IMR-90 (cell line): ENCODE measurements at regions not wholly inside any gene's neighbourhood (a gene's known extent, or its start where the extent isn't known, plus 50 kb on each side); places are given as distances from the start of the nearest gene placed in this dataset.

Source experiments
- ATAC-seq: fragments of 200-7000 bp; cut with Tn5 transposase; 2 replicates; pipeline ENCODE4 v1.9.1; 2020; ENCODE audit warnings: low read depth, mild to moderate bottlenecking, moderate library complexity
- BruUV-seq: library from RNA; stranded (reverse); fragments of 400-500 nt; replicated peaks from 2 replicates; lab custom pipeline; 2021; lab: Mats Ljungman, UMichigan
- CTCF ChIA-PET: fragments of 300-600 bp; formaldehyde crosslinking; extraction: SDS; loops from one replicate; lab custom pipeline; 2021; ENCODE audit warnings: antibody characterized with exemption; lab: Yijun Ruan, JAX
- POLR2A ChIA-PET: fragments of 300-600 bp; sonication (Branson Sonifier 250); formaldehyde crosslinking; loops from one replicate; lab custom pipeline; 2022; ENCODE audit warnings: antibody characterized with exemption; ENCODE audit not compliant: unreplicated experiment; lab: Charles Lee
- DNase-seq: peaks from one replicate; pipeline ENCODE4 v3.0.0; 2013
- H2AFZ ChIP-seq: replicated peaks from 2 replicates; pipeline ENCODE3; 2013; ENCODE audit warnings: low read length, mild to moderate bottlenecking; ENCODE audit not compliant: poor library complexity
- H2AK5ac ChIP-seq: 2 replicates; pipeline ENCODE4 v1.6.1; 2013; ENCODE audit warnings: low read depth, low read length, inconsistent platforms
- H2AK9ac ChIP-seq: replicated peaks from 2 replicates; pipeline ENCODE3; 2013; ENCODE audit warnings: mild to moderate bottlenecking, low read depth, low read length, moderate library complexity; ENCODE audit not compliant: poor library complexity
- H2BK120ac ChIP-seq: 2 replicates; pipeline ENCODE4 v1.6.1; 2013; ENCODE audit warnings: low read depth, low read length, inconsistent platforms
- H2BK15ac ChIP-seq: 3 replicates; pipeline ENCODE4 v1.6.1; 2013; ENCODE audit warnings: low read depth, low read length, inconsistent platforms
- H2BK20ac ChIP-seq: 2 replicates; pipeline ENCODE4 v1.6.1; 2013; ENCODE audit warnings: low read depth, mild to moderate bottlenecking, inconsistent platforms, low read length, moderate library complexity
- H2BK5ac ChIP-seq: 2 replicates; pipeline ENCODE4 v1.6.1; 2013; ENCODE audit warnings: mild to moderate bottlenecking, low read depth, low read length, inconsistent platforms; ENCODE audit not compliant: poor library complexity, severe bottlenecking
- H3K14ac ChIP-seq: replicated peaks from 2 replicates; pipeline ENCODE4 v1.6.1; 2013; ENCODE audit warnings: low read depth, low read length, inconsistent platforms
- H3K18ac ChIP-seq: 2 replicates; pipeline ENCODE4 v1.6.1; 2013; ENCODE audit warnings: low read depth, low read length, control low read depth
- H3K23ac ChIP-seq: 2 replicates; pipeline ENCODE4 v1.6.1; 2013; ENCODE audit warnings: low read depth, low read length, inconsistent platforms
- H3K27ac ChIP-seq: 2 replicates; pipeline ENCODE4 v1.5.1; 2013; ENCODE audit warnings: mild to moderate bottlenecking, control low read depth, low read length; ENCODE audit not compliant: insufficient read depth
- H3K27me3 ChIP-seq: 2 replicates; pipeline ENCODE4 v1.6.1; 2013; ENCODE audit warnings: low read length; ENCODE audit not compliant: control insufficient read depth, insufficient read depth
- H3K36me3 ChIP-seq: 2 replicates; pipeline ENCODE4 v1.6.1; 2013; ENCODE audit warnings: low read length, mixed read lengths; ENCODE audit not compliant: control insufficient read depth, insufficient read depth
- H3K4ac ChIP-seq: 2 replicates; pipeline ENCODE4 v1.6.1; 2013; ENCODE audit warnings: low read depth, low read length, inconsistent platforms
- H3K4me1 ChIP-seq: 2 replicates; pipeline ENCODE4 v1.6.1; 2013; ENCODE audit warnings: low read length, mixed read lengths; ENCODE audit not compliant: control insufficient read depth, insufficient read depth
- H3K4me2 ChIP-seq: 2 replicates; pipeline ENCODE4 v1.6.1; 2013; ENCODE audit warnings: low read depth, mild to moderate bottlenecking, control low read depth, low read length, moderate library complexity
- H3K4me3 ChIP-seq: 2 replicates; pipeline ENCODE4 v1.5.1; 2013; ENCODE audit warnings: low read depth, mild to moderate bottlenecking, control low read depth, low read length, moderate library complexity; ENCODE audit not compliant: insufficient read depth
- H3K56ac ChIP-seq: 2 replicates; pipeline ENCODE4 v1.6.1; 2013; ENCODE audit warnings: low read length, inconsistent platforms; ENCODE audit not compliant: insufficient read depth; ENCODE audit errors: extremely low read depth
- H3K79me1 ChIP-seq, 2 experiments: 2 replicates each; pipeline ENCODE4 v1.6.1; 2013; ENCODE audit warnings: low read length in 2 of 2, inconsistent platforms in 1 of 2, low read depth in 1 of 2
- H3K9ac ChIP-seq: 2 replicates; pipeline ENCODE4 v1.6.1; 2013; ENCODE audit warnings: low read depth, low read length, control low read depth
- H3K9me1 ChIP-seq: 2 replicates; pipeline ENCODE4 v1.6.1; 2013; ENCODE audit warnings: low read length, inconsistent platforms; ENCODE audit not compliant: insufficient read depth
- H3K9me3 ChIP-seq: 2 replicates; pipeline ENCODE4 v1.6.1; 2013; ENCODE audit warnings: low read length; ENCODE audit not compliant: control insufficient read depth, insufficient read depth
- H4K20me1 ChIP-seq: 2 replicates; pipeline ENCODE4 v1.6.1; 2013; ENCODE audit warnings: low read length, inconsistent platforms; ENCODE audit not compliant: insufficient read depth
- H4K5ac ChIP-seq: 2 replicates; pipeline ENCODE4 v1.6.1; 2013; ENCODE audit warnings: mild to moderate bottlenecking, low read depth, low read length, control low read depth
- H4K8ac ChIP-seq, 2 experiments: 2 replicates each; pipeline ENCODE4 v1.6.1; 2013; ENCODE audit warnings: low read depth in 2 of 2, low read length in 2 of 2, control low read depth in 1 of 2, inconsistent platforms in 1 of 2
- H4K91ac ChIP-seq: 2 replicates; pipeline ENCODE4 v1.6.1; 2013; ENCODE audit warnings: low read depth, low read length, inconsistent platforms; ENCODE audit not compliant: insufficient read depth
- BHLHE40 ChIP-seq: fragments of 150-350 bp; IDR thresholded peaks from 2 replicates; pipeline ENCODE4 v1.6.1; 2016; ENCODE audit warnings: mild to moderate bottlenecking, low read depth, low read length
- CEBPB ChIP-seq: IDR thresholded peaks from 2 replicates; pipeline ENCODE4 v1.6.1; 2012; ENCODE audit warnings: low read depth, low read length, improper control_type of control experiment
- CHD1 ChIP-seq: IDR thresholded peaks from 2 replicates; pipeline ENCODE4 v1.6.1; 2012; ENCODE audit warnings: low read depth, low read length, improper control_type of control experiment
- CTCF ChIP-seq: conservative IDR thresholded peaks from 2 replicates; pipeline ENCODE4 v1.5.1; 2012; ENCODE audit warnings: mild to moderate bottlenecking, low read depth, low read length, improper control_type of control experiment
- ELK1 ChIP-seq: fragments of 150-350 bp; IDR thresholded peaks from 2 replicates; pipeline ENCODE4 v1.6.1; 2016; ENCODE audit warnings: low read depth, mild to moderate bottlenecking, low read length, moderate library complexity, borderline replicate concordance
- FOS ChIP-seq: fragments of 150-350 bp; IDR thresholded peaks from 2 replicates; pipeline ENCODE4 v1.6.1; 2016; ENCODE audit warnings: low read depth, low read length
- MAFK ChIP-seq: IDR thresholded peaks from 2 replicates; pipeline ENCODE4 v1.6.1; 2012; ENCODE audit warnings: low read depth, low read length, improper control_type of control experiment
- MAZ ChIP-seq: IDR thresholded peaks from 2 replicates; pipeline ENCODE4 v1.6.1; 2012; ENCODE audit warnings: low read depth, mild to moderate bottlenecking, low read length, improper control_type of control experiment, moderate library complexity, borderline replicate concordance
- MXI1 ChIP-seq: IDR thresholded peaks from 2 replicates; pipeline ENCODE4 v1.6.1; 2012; ENCODE audit warnings: low read depth, mild to moderate bottlenecking, low read length, moderate library complexity, borderline replicate concordance
- NFE2L2 ChIP-seq: fragments of 150-350 bp; IDR thresholded peaks from 2 replicates; pipeline ENCODE4 v1.6.1; 2016; ENCODE audit warnings: low read depth, mild to moderate bottlenecking, low read length
- POLR2A ChIP-seq: IDR thresholded peaks from 2 replicates; pipeline ENCODE4 v1.6.1; 2012; ENCODE audit warnings: mild to moderate bottlenecking, low read depth, low read length
- RAD21 ChIP-seq: IDR thresholded peaks from 2 replicates; pipeline ENCODE4 v1.6.1; 2012; ENCODE audit warnings: low read length, improper control_type of control experiment
- RCOR1 ChIP-seq: IDR thresholded peaks from 2 replicates; pipeline ENCODE4 v1.6.1; 2012; ENCODE audit warnings: mild to moderate bottlenecking, low read length, improper control_type of control experiment; ENCODE audit not compliant: insufficient replicate concordance
- RFX5 ChIP-seq: IDR thresholded peaks from 2 replicates; pipeline ENCODE4 v1.8.0; 2012; ENCODE audit warnings: low read depth, mild to moderate bottlenecking, low read length, moderate library complexity
- SMC3 ChIP-seq: fragments of 150-350 bp; IDR thresholded peaks from 2 replicates; pipeline ENCODE4 v1.6.1; 2016; ENCODE audit warnings: low read depth, mild to moderate bottlenecking, antibody characterized with exemption, low read length, moderate library complexity
- USF2 ChIP-seq: fragments of 150-350 bp; IDR thresholded peaks from 2 replicates; pipeline ENCODE4 v1.6.1; 2017; ENCODE audit warnings: mild to moderate bottlenecking, antibody characterized with exemption, low read length, low read depth
- WGBS, 2 experiments: methylation state at CpG; one replicate each; pipeline versions ENCODE4 v1.1.5 to v1.1.7; 2013; ENCODE audit warnings: missing lambda C conversion rate in 2 of 2; ENCODE audit not compliant: insufficient read length in 1 of 2; ENCODE audit errors: extremely low coverage in 2 of 2; 5-methylcytosine and 5-hydroxymethylcytosine counted together
- dilution Hi-C: fragments of 300-500 bp; cut with HindIII; formaldehyde crosslinking; loops from one replicate; pipeline ENCODE4 v1.14.3; 2018; ENCODE audit warnings: low sequenced_read_pairs; ENCODE audit not compliant: unreplicated experiment
- in situ Hi-C: fragments of 300-500 bp; cut with MboI; formaldehyde crosslinking; loops from 3 replicates; pipeline ENCODE4 v1.14.3; 2019; ENCODE audit warnings: low sequenced_read_pairs, inconsistent platforms, mixed read lengths
- intact Hi-C: fragments of 100-400 bp; cut with micrococcal nuclease; formaldehyde crosslinking; loops from 2 replicates; pipeline ENCODE4 v1.10.0; 2022

GRCh38 chr13:24103782-24104372 lies 56.6 kb upstream of the SPATA13 start:
- H3K18ac ChIP-seq = no peak overlapping the region
- H3K9me1 ChIP-seq = no peaks in the 10 kb centered on the region
- no peaks in the 10 kb centered on the region for H3K79me1 ChIP-seq
- H2BK5ac ChIP-seq = no peak overlapping the region
- POLR2A ChIA-PET = no interaction called here
- H3K9ac ChIP-seq = no peak overlapping the region
- no peak for TF ChIP-seq FOS
- no peak for TF ChIP-seq USF2
- no peak for TF ChIP-seq RAD21
- TF ChIP-seq BHLHE40 = no peak
- TF ChIP-seq MAZ = no peak
- no peak for TF ChIP-seq ELK1
- no peak for TF ChIP-seq CHD1
- no peak for TF ChIP-seq RFX5
- no peak for TF ChIP-seq NFE2L2
- TF ChIP-seq MXI1 = no peak
- no peak for TF ChIP-seq POLR2A
- TF ChIP-seq CTCF = no peak
- no peak for TF ChIP-seq CEBPB
- TF ChIP-seq SMC3 = no peak
- TF ChIP-seq RCOR1 = no peak
- no peak for TF ChIP-seq MAFK
- no peak overlapping the region for H4K91ac ChIP-seq
- H3K4me2 ChIP-seq = no peak overlapping the region
- no peak overlapping the region for H4K8ac ChIP-seq
- no TSS peak for BruUV-seq
- DNase-seq = peak; percentile 6
- in situ Hi-C loops (no loop called here), dilution Hi-C loops (no loop called here), intact Hi-C loops (no loop called here)
- H3K9me3 ChIP-seq = no peaks in the 10 kb centered on the region
- WGBS, 2 experiments = no CpG with 5 or more reads among the region's 9 CpGs
- no peak overlapping the region for H4K5ac ChIP-seq
- H3K4ac ChIP-seq = no peak overlapping the region
- CTCF ChIA-PET = interaction anchor here (0.8 to 1.5 kb wide), 2 partner anchors 9 kb away, joined by 3 read pairs; no protein-coding TSS in a partner anchor
- H3K36me3 ChIP-seq = no peaks in the 10 kb centered on the region
- H3K56ac ChIP-seq = no peak overlapping the region
- peaks cover 1% of the 10 kb centered on the region; the same call in 1 of the 2 replicates for H3K27me3 ChIP-seq
- no peak overlapping the region for H3K23ac ChIP-seq
- no peak overlapping the region for H2BK15ac ChIP-seq
- no peak overlapping the region for H3K27ac ChIP-seq
- no peak overlapping the region for H3K4me3 ChIP-seq
- H2AFZ ChIP-seq = no peak overlapping the region
- no peak overlapping the region for H2BK20ac ChIP-seq
- peaks cover 2% of the 10 kb centered on the region; the same call in 1 of the 2 replicates for H3K4me1 ChIP-seq
- no peak overlapping the region for H2AK9ac ChIP-seq
- no peak overlapping the region for H3K14ac ChIP-seq
- no peak overlapping the region for H2AK5ac ChIP-seq
- no peak overlapping the region for H2BK120ac ChIP-seq
- ATAC-seq = no peak
- no peaks in the 10 kb centered on the region for H4K20me1 ChIP-seq
